ENCODE measurements at regions not wholly inside any gene's neighbourhood (a gene's known extent, or its start where the extent isn't known, plus 50 kb on each side); places are given as distances from the start of the nearest gene placed in this dataset.

GRCh38 chr4:22055954-22056353, 107.4 kb upstream of the KCNIP4 start:
- 40% methylated on average over 5 of the region's 5 CpGs for WGBS (ENCODE audit: insufficient coverage, low coverage, low lambda C conversion rate, missing lambda C conversion rate)
- DNase-seq, result no peak
- intact Hi-C loops (cut with DNase I), result no loop called here
- H3K36me3 ChIP-seq, result no peaks in the 10 kb centered on the region
- no peaks in the 10 kb centered on the region for H3K9me3 ChIP-seq
- no peak for ATAC-seq
- H3K27ac ChIP-seq, result no peak overlapping the region
- H3K27me3 ChIP-seq, result no peaks in the 10 kb centered on the region
- H3K4me1 ChIP-seq, result no peaks in the 10 kb centered on the region
- H3K4me3 ChIP-seq, result no peak overlapping the region
- TF ChIP-seq, protein P1, sequence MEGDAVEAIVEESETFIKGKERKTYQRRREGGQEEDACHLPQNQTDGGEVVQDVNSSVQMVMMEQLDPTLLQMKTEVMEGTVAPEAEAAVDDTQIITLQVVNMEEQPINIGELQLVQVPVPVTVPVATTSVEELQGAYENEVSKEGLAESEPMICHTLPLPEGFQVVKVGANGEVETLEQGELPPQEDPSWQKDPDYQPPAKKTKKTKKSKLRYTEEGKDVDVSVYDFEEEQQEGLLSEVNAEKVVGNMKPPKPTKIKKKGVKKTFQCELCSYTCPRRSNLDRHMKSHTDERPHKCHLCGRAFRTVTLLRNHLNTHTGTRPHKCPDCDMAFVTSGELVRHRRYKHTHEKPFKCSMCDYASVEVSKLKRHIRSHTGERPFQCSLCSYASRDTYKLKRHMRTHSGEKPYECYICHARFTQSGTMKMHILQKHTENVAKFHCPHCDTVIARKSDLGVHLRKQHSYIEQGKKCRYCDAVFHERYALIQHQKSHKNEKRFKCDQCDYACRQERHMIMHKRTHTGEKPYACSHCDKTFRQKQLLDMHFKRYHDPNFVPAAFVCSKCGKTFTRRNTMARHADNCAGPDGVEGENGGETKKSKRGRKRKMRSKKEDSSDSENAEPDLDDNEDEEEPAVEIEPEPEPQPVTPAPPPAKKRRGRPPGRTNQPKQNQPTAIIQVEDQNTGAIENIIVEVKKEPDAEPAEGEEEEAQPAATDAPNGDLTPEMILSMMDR (IDR thresholded peaks at IDR 0.05), result no peak
- TF ChIP-seq POLR2A (IDR thresholded peaks at IDR 0.05), result no peak

- TF ChIP-seq, protein P1 (IDR thresholded peaks at IDR 0.05), result no peak
- TF ChIP-seq POLR2A (IDR thresholded peaks at IDR 0.05), result no peak
- H3K4me3 ChIP-seq, result no peak overlapping the region
- DNase-seq (no peak), ATAC-seq (no peak)
- no peaks in the 10 kb centered on the region for H3K36me3 ChIP-seq
- H3K9me3 ChIP-seq, result no peaks in the 10 kb centered on the region
- intact Hi-C loops (cut with DNase I), result no loop called here
- WGBS (ENCODE audit: insufficient coverage, low coverage, low lambda C conversion rate, missing lambda C conversion rate), result 57% methylated on average over 1 of the region's 1 CpG
- no peak overlapping the region for H3K27ac ChIP-seq
- no peaks in the 10 kb centered on the region for H3K27me3 ChIP-seq
- H3K4me1 ChIP-seq, result no peaks in the 10 kb centered on the region
Measured at GRCh38 chr4:22052076-22052475, 103.5 kb upstream of the KCNIP4 start.

GRCh38 chr4:22048323-22048722, 99.8 kb upstream of the KCNIP4 start:
- Histone ChIP-seq H3K27ac (no peak overlapping the region), H3K27me3 (no peaks in the 10 kb centered on the region), H3K36me3 (no peaks in the 10 kb centered on the region), H3K4me1 (no peaks in the 10 kb centered on the region), H3K9me3 (no peaks in the 10 kb centered on the region), H3K4me3 (no peak overlapping the region)
- DNase-seq (no peak), ATAC-seq (no peak)
- TF ChIP-seq, protein P1 (IDR thresholded peaks at IDR 0.05), result no peak
- no peak for TF ChIP-seq POLR2A (IDR thresholded peaks at IDR 0.05)
- intact Hi-C loops (cut with DNase I), result no loop called here
- 42% methylated on average over 2 of the region's 2 CpGs for WGBS (ENCODE audit: insufficient coverage, low coverage, low lambda C conversion rate, missing lambda C conversion rate)

GRCh38 chr4:22047793-22048192, 99.2 kb upstream of the KCNIP4 start:
- Histone ChIP-seq H3K27ac (no peak overlapping the region), H3K4me3 (no peak overlapping the region), H3K9me3 (no peaks in the 10 kb centered on the region), H3K27me3 (no peaks in the 10 kb centered on the region), H3K36me3 (no peaks in the 10 kb centered on the region), H3K4me1 (no peaks in the 10 kb centered on the region)
- intact Hi-C loops (cut with DNase I), result no loop called here
- WGBS (ENCODE audit: insufficient coverage, low coverage, low lambda C conversion rate, missing lambda C conversion rate), result 76% methylated on average over 4 of the region's 12 CpGs
- ATAC-seq (no peak), DNase-seq (no peak)
- TF ChIP-seq, protein P1 (IDR thresholded peaks at IDR 0.05), result no peak
- TF ChIP-seq POLR2A (IDR thresholded peaks at IDR 0.05), result no peak

DNA sequence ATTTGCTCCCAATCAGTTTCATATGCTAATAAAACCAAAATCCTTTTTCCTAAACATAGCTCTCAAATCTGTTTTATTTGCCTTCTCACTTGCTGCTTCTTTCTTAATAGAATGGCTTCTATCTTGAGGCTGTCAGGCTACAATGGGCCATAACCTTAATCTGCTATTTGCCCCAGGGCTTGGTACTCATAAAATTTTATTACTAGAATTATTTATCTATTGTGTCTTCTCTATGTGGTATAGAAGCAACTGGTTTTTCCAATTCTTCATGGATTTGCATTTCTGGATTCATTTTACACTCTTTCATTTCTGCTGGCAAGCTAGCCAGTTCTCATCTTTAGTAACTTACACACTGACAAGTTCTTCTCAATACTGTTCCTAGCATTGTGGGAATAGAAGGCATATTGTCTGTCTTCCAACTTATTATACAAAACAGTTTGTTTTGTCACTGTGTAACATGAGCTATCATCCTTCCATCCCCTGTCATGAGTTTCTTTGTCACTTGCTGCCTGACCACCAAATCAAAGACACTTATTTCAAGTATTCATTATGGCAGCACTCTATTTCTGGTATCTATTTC, 96.6 kb upstream of the KCNIP4 start:
- no peak overlapping the region for H3K4me3 ChIP-seq
- no peaks in the 10 kb centered on the region for H3K4me1 ChIP-seq
- H3K36me3 ChIP-seq, result no peaks in the 10 kb centered on the region
- TF ChIP-seq, protein P1 (IDR thresholded peaks at IDR 0.05), result no peak
- TF ChIP-seq POLR2A (IDR thresholded peaks at IDR 0.05), result no peak
- intact Hi-C loops (cut with DNase I), result no loop called here
- no peaks in the 10 kb centered on the region for H3K9me3 ChIP-seq
- no peaks in the 10 kb centered on the region for H3K27me3 ChIP-seq
- DNase-seq (no peak), ATAC-seq (no peak)
- H3K27ac ChIP-seq, result no peak overlapping the region
